A549 (cell line): ENCODE measurements at regions not wholly inside any gene's neighbourhood (a gene's known extent, or its start where the extent isn't known, plus 50 kb on each side); places are given as distances from the start of the nearest gene placed in this dataset.

ENCODE experiments used
- ATAC-seq, 2 experiments: fragments of 200-7000 bp in 1 of 2; fragments of >200 bp in 1 of 2; cut with Nextera tagmentation in 1 of 2; cut with Tn5 transposase in 1 of 2; 3 replicates each; pipeline versions ENCODE4 v1.8.0 to v1.9.1; 2018 to 2020; ENCODE audit warnings: mild to moderate bottlenecking in 1 of 2, moderate library complexity in 1 of 2
- CTCF ChIA-PET: fragments of 300-600 bp; sonication (Branson Sonifier 250); formaldehyde crosslinking; extraction: SDS; loops from one replicate; lab custom pipeline; 2021; ENCODE audit warnings: antibody characterized with exemption, inconsistent platforms; lab: Yijun Ruan, JAX
- POLR2A ChIA-PET: fragments of 350-600 bp; formaldehyde crosslinking; extraction: SDS; loops from one replicate; lab custom pipeline; 2021; ENCODE audit warnings: antibody characterized with exemption, inconsistent platforms; lab: Yijun Ruan, JAX
- DNase-seq, 2 experiments: peaks; one replicate each; pipeline versions ENCODE4 v3.0.0 to v3.0.0-alpha.2; 2011 to 2016; ENCODE audit warnings: low read depth in 1 of 2, low spot score in 1 of 2
- FAIRE-seq: peaks from 2 replicates; lab custom pipeline; 2011; peaks lifted over from hg19 to GRCh38; lab: Jason Lieb, UNC
- H3K27ac ChIP-seq, 2 experiments: fragments of >200 bp; sonication (Bioruptor Twin); formaldehyde crosslinking; 3 replicates each; pipeline ENCODE4 v1.5.1; 2016 to 2017
- H3K4me1 ChIP-seq: fragments of >200 bp; sonication (Bioruptor Twin); formaldehyde crosslinking; 3 replicates; pipeline ENCODE4 v1.6.1; 2016
- H3K4me2 ChIP-seq: fragments of >200 bp; sonication (Bioruptor Twin); formaldehyde crosslinking; 3 replicates; pipeline ENCODE4 v1.6.1; 2016
- H3K4me3 ChIP-seq: fragments of >200 bp; sonication (Bioruptor Twin); formaldehyde crosslinking; 3 replicates; pipeline ENCODE4 v1.5.1; 2016
- H3K9me3 ChIP-seq: fragments of >200 bp; sonication (Bioruptor Twin); formaldehyde crosslinking; 3 replicates; pipeline ENCODE4 v1.6.1; 2016
- BHLHE40 ChIP-seq: IDR thresholded peaks from 2 replicates; pipeline ENCODE4 v1.6.1; 2012; ENCODE audit warnings: low read depth, low read length, inconsistent platforms
- CBX2 ChIP-seq: fragments of 200-600 bp; sonication (generic); IDR thresholded peaks from 2 replicates; pipeline ENCODE4 v1.6.1; 2016; ENCODE audit warnings: low read depth, mild to moderate bottlenecking, borderline replicate concordance
- CBX8 ChIP-seq: fragments of 200-600 bp; sonication (generic); IDR thresholded peaks from 2 replicates; pipeline ENCODE4 v1.6.1; 2016
- CEBPB ChIP-seq, 2 experiments: fragments of >200 bp in 1 of 2; sonication (Bioruptor Twin) in 1 of 2; formaldehyde crosslinking in 1 of 2; IDR thresholded peaks; 2 replicates each; pipeline ENCODE4 v1.6.1; 2012 to 2016
- CHD2 ChIP-seq: fragments of 150-350 bp; IDR thresholded peaks from 2 replicates; pipeline ENCODE4 v1.6.1; 2014; ENCODE audit warnings: low read length; ENCODE audit not compliant: partially characterized antibody
- CTCF ChIP-seq: fragments of >200 bp; sonication (Bioruptor Twin); formaldehyde crosslinking; IDR thresholded peaks from 3 replicates; pipeline ENCODE4 v1.5.1; 2016
- ELK1 ChIP-seq: fragments of 150-350 bp; IDR thresholded peaks from 2 replicates; pipeline ENCODE4 v1.6.1; 2014; ENCODE audit warnings: low read depth, mild to moderate bottlenecking, low read length
- HDAC2 ChIP-seq: fragments of 200-600 bp; sonication (generic); IDR thresholded peaks from 2 replicates; pipeline ENCODE4 v1.6.1; 2016
- HMGXB4 ChIP-seq: fragments of 250-450 bp; sonication (Bioruptor Pico); IDR thresholded peaks from 2 replicates; pipeline ENCODE4 v1.5.0; 2021; ENCODE audit warnings: mild to moderate bottlenecking, moderate library complexity, borderline replicate concordance
- HOXA7 ChIP-seq: fragments of 250-450 bp; sonication (Bioruptor Pico); IDR thresholded peaks from 2 replicates; pipeline ENCODE4 v1.5.0; 2020; ENCODE audit warnings: mild to moderate bottlenecking, moderate library complexity
- KDM1A ChIP-seq: fragments of 200-600 bp; sonication (generic); IDR thresholded peaks from 2 replicates; pipeline ENCODE4 v1.6.1; 2016; ENCODE audit warnings: low read depth, mild to moderate bottlenecking
- MAFK ChIP-seq: fragments of 450-650 bp; IDR thresholded peaks from 2 replicates; pipeline ENCODE4 v1.6.1; 2014; ENCODE audit not compliant: partially characterized antibody
- MAZ ChIP-seq: fragments of 150-350 bp; IDR thresholded peaks from 2 replicates; pipeline ENCODE4 v1.6.1; 2014; ENCODE audit warnings: antibody characterized with exemption, low read depth, low read length, borderline replicate concordance
- MYC ChIP-seq: IDR thresholded peaks from 2 replicates; pipeline ENCODE4 v1.6.1; 2012; ENCODE audit warnings: mild to moderate bottlenecking, inconsistent platforms, low read length, improper control_type of control experiment, borderline replicate concordance
- NFE2L2 ChIP-seq: fragments of 150-350 bp; conservative IDR thresholded peaks from 2 replicates; pipeline ENCODE4 v1.6.1; 2014; ENCODE audit warnings: low read length
- NR3C1 ChIP-seq: fragments of >200 bp; sonication (Bioruptor Twin); formaldehyde crosslinking; IDR thresholded peaks from 3 replicates; pipeline ENCODE4 v1.6.1; 2017
- PBX3 ChIP-seq: IDR thresholded peaks from 2 replicates; pipeline ENCODE4 v1.6.1; 2012
- REST ChIP-seq: fragments of 200-600 bp; sonication (generic); IDR thresholded peaks from 2 replicates; pipeline ENCODE4 v1.6.1; 2016; ENCODE audit warnings: antibody characterized with exemption, mild to moderate bottlenecking, moderate library complexity
- RFX5 ChIP-seq: fragments of 450-650 bp; IDR thresholded peaks from 2 replicates; pipeline ENCODE4 v1.7.1; 2014; ENCODE audit warnings: antibody characterized with exemption, mild to moderate bottlenecking, moderate library complexity
- SMC3 ChIP-seq: fragments of >200 bp; sonication (Bioruptor Twin); formaldehyde crosslinking; IDR thresholded peaks from 3 replicates; pipeline ENCODE4 v1.6.1; 2018; ENCODE audit warnings: inconsistent platforms
- TP53 ChIP-seq: fragments of 250-450 bp; sonication (Bioruptor Pico); IDR thresholded peaks from 2 replicates; pipeline ENCODE4 v1.5.0; 2021; ENCODE audit warnings: mild to moderate bottlenecking, moderate library complexity
- USF2 ChIP-seq: fragments of 450-650 bp; IDR thresholded peaks from 2 replicates; pipeline ENCODE4 v1.6.1; 2014; ENCODE audit warnings: antibody characterized with exemption
- ZC3H11A ChIP-seq: fragments of 450-650 bp; IDR thresholded peaks from 2 replicates; pipeline ENCODE4 v1.6.1; 2014; ENCODE audit warnings: antibody characterized with exemption, mild to moderate bottlenecking
- ZFP36 ChIP-seq: fragments of 450-650 bp; IDR thresholded peaks from 2 replicates; pipeline ENCODE4 v1.6.1; 2014; ENCODE audit warnings: borderline replicate concordance; ENCODE audit not compliant: partially characterized antibody
- ZSCAN20 ChIP-seq: fragments of 250-450 bp; sonication (Bioruptor Pico); IDR thresholded peaks from 2 replicates; pipeline ENCODE4 v1.8.0; 2022; ENCODE audit warnings: mild to moderate bottlenecking, moderate library complexity
- WGBS: methylation state at CpG from one replicate; pipeline ENCODE4 v1.1.6; 2017; ENCODE audit errors: missing lambda C conversion rate; 5-methylcytosine and 5-hydroxymethylcytosine counted together

GRCh38 chr7:153588586-153588985 lies 463.6 kb upstream of the DPP6 start:
- ATAC-seq (no peak), FAIRE-seq (no peak), DNase-seq (no peak)
- no peaks in the 10 kb centered on the region for H3K9me3 ChIP-seq
- no peaks in the 10 kb centered on the region for H3K4me1 ChIP-seq
- TF ChIP-seq CBX2 = no peak
- TF ChIP-seq BHLHE40 = no peak
- no peak for TF ChIP-seq SMC3
- no peak for TF ChIP-seq MYC
- TF ChIP-seq ZC3H11A = no peak
- TF ChIP-seq PBX3 = no peak
- TF ChIP-seq MAFK = no peak
- TF ChIP-seq TP53 (CRISPR knock-in tag) = no peak
- no peak for TF ChIP-seq CTCF
- no peak for TF ChIP-seq KDM1A
- no peak for TF ChIP-seq HOXA7 (CRISPR knock-in tag)
- no peak for TF ChIP-seq NR3C1
- TF ChIP-seq ZFP36 = no peak
- no peak for TF ChIP-seq USF2
- TF ChIP-seq CHD2 = no peak
- no peak for TF ChIP-seq ELK1
- no peak for TF ChIP-seq HMGXB4
- no peak overlapping the region for H3K27ac ChIP-seq
- ChIA-PET POLR2A (no interaction called here), CTCF (interaction anchor here (1.1 kb wide), 1 partner anchor 9 kb away, joined by 3 read pairs; no protein-coding TSS in a partner anchor)
- H3K4me2 ChIP-seq = no peak overlapping the region
- H3K4me3 ChIP-seq = no peak overlapping the region
- 2% methylated on average over 5 of the region's 5 CpGs for WGBS

GRCh38 chr7:153590136-153590535 lies 462.1 kb upstream of the DPP6 start:
- Histone ChIP-seq H3K9me3 (no peaks in the 10 kb centered on the region), H3K27ac (no peak overlapping the region), H3K4me2 (no peak overlapping the region), H3K4me1 (no peaks in the 10 kb centered on the region), H3K4me3 (no peak overlapping the region)
- DNase-seq (no peak), FAIRE-seq (no peak), ATAC-seq (no peak)
- CTCF ChIA-PET = no interaction called here
- POLR2A ChIA-PET = no interaction called here
- WGBS = 15% methylated on average over 16 of the region's 16 CpGs
- TF ChIP-seq NFE2L2 = no peak
- TF ChIP-seq HDAC2 = no peak
- no peak for TF ChIP-seq MAZ
- TF ChIP-seq MYC = no peak
- TF ChIP-seq RFX5 = no peak
- no peak for TF ChIP-seq CEBPB (IDR thresholded peaks at IDR 0.05)
- no peak for TF ChIP-seq CHD2
- TF ChIP-seq REST = no peak
- no peak for TF ChIP-seq SMC3
- no peak for TF ChIP-seq CBX8
- no peak for TF ChIP-seq USF2
- no peak for TF ChIP-seq BHLHE40
- no peak for TF ChIP-seq ZSCAN20
- TF ChIP-seq PBX3 = no peak
